OCI-LY3 (cell line): ENCODE measurements at regions not wholly inside any gene's neighbourhood (a gene's known extent, or its start where the extent isn't known, plus 50 kb on each side); places are given as distances from the start of the nearest gene placed in this dataset.

Experiments
- H2AFZ ChIP-seq: fragments of 200-600, 300-600 bp; shearing (Covaris generic); 2 replicates; pipeline ENCODE4 v1.6.0; 2014; ENCODE audit warnings: antibody characterized with exemption, low read depth, low read length
- H3K27ac ChIP-seq: fragments of 200-600, 300-600 bp; sonication (generic); 2 replicates; pipeline ENCODE4 v1.5.1; 2014; ENCODE audit warnings: mild to moderate bottlenecking, low read length, moderate library complexity, mixed read lengths
- H3K27me3 ChIP-seq: fragments of 200-600, 300-600 bp; sonication (generic); 2 replicates; pipeline ENCODE4 v1.6.1; 2014; ENCODE audit warnings: low read depth, low read length, mixed read lengths
- H3K36me3 ChIP-seq: fragments of 200-600, 300-600 bp; sonication (generic); replicated peaks from 2 replicates; pipeline ENCODE3; 2014; ENCODE audit warnings: low read depth, low read length, mixed read lengths
- H3K4me1 ChIP-seq: fragments of 300-600, 200-600 bp; sonication (generic); 2 replicates; pipeline ENCODE4 v1.6.1; 2014; ENCODE audit warnings: low read length, mixed read lengths
- H3K4me2 ChIP-seq: fragments of 200-600, 300-600 bp; sonication (generic); 2 replicates; pipeline ENCODE4 v1.6.1; 2014; ENCODE audit warnings: low read length, mixed read lengths
- H3K4me3 ChIP-seq: fragments of 300-600, 200-600 bp; sonication (generic); 2 replicates; pipeline ENCODE4 v1.5.1; 2014; ENCODE audit warnings: antibody characterized with exemption, mild to moderate bottlenecking, low read length, moderate library complexity
- H3K79me2 ChIP-seq: fragments of 300-600, 200-600 bp; shearing (Covaris generic); 2 replicates; pipeline ENCODE4 v1.6.1; 2014; ENCODE audit warnings: mild to moderate bottlenecking, low read length, mixed read lengths
- H3K9ac ChIP-seq: fragments of 300-600, 200-600 bp; shearing (Covaris generic); 2 replicates; pipeline ENCODE4 v1.6.0; 2014; ENCODE audit warnings: mild to moderate bottlenecking, low read length, moderate library complexity
- H3K9me3 ChIP-seq: fragments of 200-600, 300-600 bp; shearing (Covaris generic); 2 replicates; pipeline ENCODE4 v1.6.1; 2014; ENCODE audit warnings: low read length, mixed read lengths; ENCODE audit not compliant: insufficient read depth
- H4K20me1 ChIP-seq: fragments of 200-600, 300-600 bp; sonication (generic); 2 replicates; pipeline ENCODE4 v1.6.1; 2016; ENCODE audit warnings: low read length, mixed read lengths; ENCODE audit not compliant: insufficient read depth
- CTCF ChIP-seq: fragments of 200-600, 300-600 bp; sonication (generic); IDR thresholded peaks from 2 replicates; pipeline ENCODE4 v1.5.1; 2014; ENCODE audit warnings: antibody characterized with exemption, low read length, low read depth
- EZH2phosphoT487 ChIP-seq: fragments of 200-600 bp; shearing (Covaris generic); IDR thresholded peaks from 2 replicates; pipeline ENCODE4 v1.6.1; 2018; ENCODE audit warnings: antibody characterized with exemption, mixed run types, low read depth

- H3K9ac ChIP-seq = no peak overlapping the region
- no peaks in the 10 kb centered on the region for H3K27me3 ChIP-seq
- no peak overlapping the region for H3K27ac ChIP-seq
- TF ChIP-seq CTCF = no peak
- TF ChIP-seq EZH2phosphoT487 = no peak
- H4K20me1 ChIP-seq = no peaks in the 10 kb centered on the region
- no peaks in the 10 kb centered on the region for H3K79me2 ChIP-seq
- H2AFZ ChIP-seq = no peak overlapping the region
- no peaks in the 10 kb centered on the region for H3K4me1 ChIP-seq
- no peaks in the 10 kb centered on the region for H3K36me3 ChIP-seq
- no peak overlapping the region for H3K4me3 ChIP-seq
- no peaks in the 10 kb centered on the region for H3K9me3 ChIP-seq
- no peak overlapping the region for H3K4me2 ChIP-seq
These were observed 144.0 kb upstream of the SLC35B3 start for GRCh38 chr6:8579372-8579771.

- H3K79me2 ChIP-seq = no peaks in the 10 kb centered on the region
- no peak overlapping the region for H3K4me2 ChIP-seq
- no peaks in the 10 kb centered on the region for H3K36me3 ChIP-seq
- H3K27me3 ChIP-seq = no peaks in the 10 kb centered on the region
- no peak overlapping the region for H3K9ac ChIP-seq
- no peak for TF ChIP-seq EZH2phosphoT487
- TF ChIP-seq CTCF = no peak
- H3K4me1 ChIP-seq = no peaks in the 10 kb centered on the region
- H3K9me3 ChIP-seq = no peaks in the 10 kb centered on the region
- no peaks in the 10 kb centered on the region for H4K20me1 ChIP-seq
- H3K4me3 ChIP-seq = no peak overlapping the region
- no peak overlapping the region for H2AFZ ChIP-seq
- no peak overlapping the region for H3K27ac ChIP-seq
These were observed 142.7 kb upstream of the SLC35B3 start for GRCh38 chr6:8578006-8578405.

GRCh38 chr6:8574749-8575468, 139.6 kb upstream of the SLC35B3 start:
- TF ChIP-seq CTCF (no peak), EZH2phosphoT487 (no peak)
- no peaks in the 10 kb centered on the region for H3K27me3 ChIP-seq
- no peak overlapping the region for H3K4me2 ChIP-seq
- H3K27ac ChIP-seq = no peak overlapping the region
- no peaks in the 10 kb centered on the region for H3K79me2 ChIP-seq
- H3K36me3 ChIP-seq = no peaks in the 10 kb centered on the region
- no peak overlapping the region for H3K9ac ChIP-seq
- no peak overlapping the region for H3K4me3 ChIP-seq
- H2AFZ ChIP-seq = no peak overlapping the region
- no peaks in the 10 kb centered on the region for H3K4me1 ChIP-seq
- H3K9me3 ChIP-seq = no peaks in the 10 kb centered on the region
- H4K20me1 ChIP-seq = no peaks in the 10 kb centered on the region

- Histone ChIP-seq H3K27ac (no peak overlapping the region), H3K9me3 (no peaks in the 10 kb centered on the region), H3K79me2 (no peaks in the 10 kb centered on the region), H4K20me1 (no peaks in the 10 kb centered on the region), H3K4me1 (no peaks in the 10 kb centered on the region), H3K4me3 (no peak overlapping the region), H3K27me3 (no peaks in the 10 kb centered on the region), H3K4me2 (no peak overlapping the region), H2AFZ (no peak overlapping the region), H3K9ac (no peak overlapping the region), H3K36me3 (no peaks in the 10 kb centered on the region)
- no peak for TF ChIP-seq CTCF
- TF ChIP-seq EZH2phosphoT487 = no peak
These were observed 139.0 kb upstream of the SLC35B3 start for GRCh38 chr6:8574311-8574710.
